Activated T-helper 1 cell treated with anti-CD3 and anti-CD28 coated beads, Interleukin-12 subunit alpha, Interleukin-12 subunit beta, Interleukin-2, Interleukin-4 antibody, amounts not matched to agents 30 ng/mL and 10 ng/mL and 1 ng/mL, durations not matched to agents 14 hours and 24 hours and 36 hours (primary cell): ENCODE measurements at regions not wholly inside any gene's neighbourhood (a gene's known extent, or its start where the extent isn't known, plus 50 kb on each side); places are given as distances from the start of the nearest gene placed in this dataset.

Experiments used
- DNase-seq: peaks from one replicate; pipeline ENCODE4 v3.0.0; 2021; ENCODE audit warnings: low spot score
- H3K27ac Mint-ChIP-seq: one replicate; pipeline ENCODE4 v1.8.0; 2021; ENCODE audit warnings: mild to moderate bottlenecking, mixed read lengths
- H3K27me3 Mint-ChIP-seq: one replicate; pipeline ENCODE4 v1.8.0; 2022; ENCODE audit warnings: mild to moderate bottlenecking, moderate library complexity, mixed read lengths; ENCODE audit not compliant: insufficient read depth
- H3K36me3 Mint-ChIP-seq: one replicate; pipeline ENCODE4 v1.8.0; 2021; ENCODE audit warnings: low read depth, mixed read lengths
- H3K4me1 Mint-ChIP-seq: one replicate; pipeline ENCODE4 v1.8.0; 2021; ENCODE audit warnings: low read depth, mixed read lengths
- H3K4me3 Mint-ChIP-seq: one replicate; pipeline ENCODE4 v1.8.0; 2021; ENCODE audit warnings: mild to moderate bottlenecking, moderate library complexity, mixed read lengths
- H3K9me3 Mint-ChIP-seq: one replicate; pipeline ENCODE4 v1.8.0; 2021; ENCODE audit warnings: mixed read lengths
- intact Hi-C: fragments of 100-400 bp; cut with micrococcal nuclease; formaldehyde crosslinking; loops from one replicate; pipeline ENCODE4 v1.15.1; 2024

DNA sequence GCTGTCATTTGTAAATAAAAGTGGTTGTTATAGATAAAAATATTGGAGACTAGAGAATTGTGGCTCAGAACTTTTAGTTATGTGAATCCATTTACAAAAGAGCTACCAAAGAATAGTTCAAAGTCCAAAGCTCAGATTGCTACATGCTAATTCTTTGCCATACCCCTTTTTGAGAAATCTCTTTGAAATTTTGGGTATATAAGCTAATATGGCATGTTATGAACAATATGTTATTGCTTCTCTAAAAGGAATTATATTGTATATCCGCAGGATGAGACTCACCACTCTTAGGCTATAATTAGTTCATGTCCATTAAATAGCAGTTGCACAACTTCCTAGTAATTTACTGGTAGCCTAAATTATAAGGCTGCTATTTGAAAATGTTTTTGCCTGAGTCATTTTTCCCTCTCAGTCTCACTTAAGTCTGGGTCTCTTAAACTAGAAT is 178.0 kb downstream of the ZNF281 start:
- intact Hi-C loops = no loop called here
- no peak overlapping the region for H3K27ac Mint-ChIP-seq

DNA sequence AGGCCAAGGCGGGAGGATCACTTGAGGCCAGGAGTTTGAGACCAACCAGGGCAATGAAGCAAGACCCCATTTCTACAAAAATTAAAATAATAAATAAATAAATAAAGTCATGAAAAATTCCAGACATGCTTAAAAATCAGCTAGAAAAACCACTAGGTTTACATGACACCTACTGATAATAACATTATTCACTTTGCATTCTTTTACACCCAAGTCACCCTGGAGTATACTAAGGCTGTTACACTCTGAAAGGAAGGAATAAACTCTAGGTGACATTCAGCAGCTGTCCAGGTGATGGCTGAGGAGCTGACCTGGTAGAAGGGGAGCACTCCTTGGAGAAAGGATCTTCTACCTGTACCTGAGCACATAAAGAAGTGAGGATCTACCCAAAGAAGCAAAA is 179.2 kb downstream of the ZNF281 start:
- no peak for DNase-seq
- H3K9me3 Mint-ChIP-seq = no peaks in the 10 kb centered on the region
- peaks cover 18% of the 10 kb centered on the region for H3K27me3 Mint-ChIP-seq
- H3K4me1 Mint-ChIP-seq = peaks cover 20% of the 10 kb centered on the region
- H3K36me3 Mint-ChIP-seq = no peaks in the 10 kb centered on the region
- H3K27ac Mint-ChIP-seq = no peak overlapping the region
- intact Hi-C loops = no loop called here
- H3K4me3 Mint-ChIP-seq = no peak overlapping the region

More for the DNA sequence above, 178.0 kb downstream of the ZNF281 start:
- Mint-ChIP-seq H3K27me3 (peaks cover 21% of the 10 kb centered on the region), H3K4me3 (no peak overlapping the region), H3K4me1 (peaks cover 10% of the 10 kb centered on the region), H3K36me3 (no peaks in the 10 kb centered on the region), H3K9me3 (no peaks in the 10 kb centered on the region)
- DNase-seq = no peak

GRCh38 chr1:200228486-200228885 is 181.3 kb downstream of the ZNF281 start:
- H3K27me3 Mint-ChIP-seq = peaks cover 18% of the 10 kb centered on the region
- peaks cover 1% of the 10 kb centered on the region for H3K36me3 Mint-ChIP-seq
- no peak overlapping the region for H3K4me3 Mint-ChIP-seq
- no peaks in the 10 kb centered on the region for H3K9me3 Mint-ChIP-seq
- H3K4me1 Mint-ChIP-seq = peaks cover 24% of the 10 kb centered on the region
- intact Hi-C loops = no loop called here
- DNase-seq = no peak
- H3K27ac Mint-ChIP-seq = no peak overlapping the region

DNA sequence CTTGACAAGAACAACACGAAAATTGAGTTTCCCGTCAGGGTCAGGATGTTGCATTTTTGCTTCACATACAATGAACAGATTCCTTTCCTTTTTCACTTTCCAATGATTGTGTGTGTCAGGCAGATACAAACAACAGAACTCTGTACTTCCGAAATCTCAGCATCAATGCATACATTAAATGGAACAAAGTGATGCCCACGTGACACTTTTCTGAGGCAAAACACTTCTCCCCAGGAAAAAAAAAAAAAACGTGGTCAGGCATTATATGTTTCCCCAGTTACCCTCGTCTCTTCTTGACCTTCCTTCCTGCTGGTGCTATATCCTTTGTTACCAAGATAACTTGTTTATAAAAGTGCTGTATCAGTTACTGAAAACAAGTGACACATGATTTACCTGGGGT is 181.8 kb downstream of the ZNF281 start:
- Mint-ChIP-seq H3K4me1 (peaks cover 24% of the 10 kb centered on the region), H3K4me3 (no peak overlapping the region), H3K27me3 (peaks cover 16% of the 10 kb centered on the region), H3K36me3 (peaks cover 1% of the 10 kb centered on the region), H3K27ac (no peak overlapping the region), H3K9me3 (no peaks in the 10 kb centered on the region)
- DNase-seq = no peak
- intact Hi-C loops = no loop called here
